ENCODE measurements at regions not wholly inside any gene's neighbourhood (a gene's known extent, or its start where the extent isn't known, plus 50 kb on each side); places are given as distances from the start of the nearest gene placed in this dataset.

DNA sequence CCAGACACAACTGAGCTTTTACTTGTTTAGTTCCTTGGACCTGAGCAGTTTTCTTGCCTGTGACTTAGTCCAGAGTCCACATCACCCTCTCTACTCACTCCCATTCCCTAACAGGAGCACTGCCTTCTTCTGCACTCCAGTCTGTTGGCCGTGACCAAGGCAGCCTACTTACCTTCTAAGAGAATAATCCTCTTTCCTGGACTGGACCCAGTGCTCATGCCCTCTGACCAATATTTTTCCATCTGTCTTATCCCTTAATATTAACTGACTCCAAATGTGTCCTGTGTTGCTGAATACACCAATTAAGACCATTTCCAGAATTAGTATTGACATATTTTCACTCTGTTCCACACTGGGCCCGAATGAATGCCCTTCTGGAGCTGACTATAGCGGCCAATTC, 681.0 kb upstream of the KIF2B start:
- TF ChIP-seq, protein P1, sequence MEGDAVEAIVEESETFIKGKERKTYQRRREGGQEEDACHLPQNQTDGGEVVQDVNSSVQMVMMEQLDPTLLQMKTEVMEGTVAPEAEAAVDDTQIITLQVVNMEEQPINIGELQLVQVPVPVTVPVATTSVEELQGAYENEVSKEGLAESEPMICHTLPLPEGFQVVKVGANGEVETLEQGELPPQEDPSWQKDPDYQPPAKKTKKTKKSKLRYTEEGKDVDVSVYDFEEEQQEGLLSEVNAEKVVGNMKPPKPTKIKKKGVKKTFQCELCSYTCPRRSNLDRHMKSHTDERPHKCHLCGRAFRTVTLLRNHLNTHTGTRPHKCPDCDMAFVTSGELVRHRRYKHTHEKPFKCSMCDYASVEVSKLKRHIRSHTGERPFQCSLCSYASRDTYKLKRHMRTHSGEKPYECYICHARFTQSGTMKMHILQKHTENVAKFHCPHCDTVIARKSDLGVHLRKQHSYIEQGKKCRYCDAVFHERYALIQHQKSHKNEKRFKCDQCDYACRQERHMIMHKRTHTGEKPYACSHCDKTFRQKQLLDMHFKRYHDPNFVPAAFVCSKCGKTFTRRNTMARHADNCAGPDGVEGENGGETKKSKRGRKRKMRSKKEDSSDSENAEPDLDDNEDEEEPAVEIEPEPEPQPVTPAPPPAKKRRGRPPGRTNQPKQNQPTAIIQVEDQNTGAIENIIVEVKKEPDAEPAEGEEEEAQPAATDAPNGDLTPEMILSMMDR (IDR thresholded peaks at IDR 0.05), result no peak
- TF ChIP-seq POLR2A (IDR thresholded peaks at IDR 0.05), result no peak

All from esophagus squamous epithelium (tissue), 4 donors.